ENCODE measurements at regions not wholly inside any gene's neighbourhood (a gene's known extent, or its start where the extent isn't known, plus 50 kb on each side); places are given as distances from the start of the nearest gene placed in this dataset.

- H3K27me3 ChIP-seq (replicated peaks; ENCODE audit: insufficient read depth, low read depth, low read length, poor library complexity), result peaks cover 4% of the 10 kb centered on the region
- no peaks in the 10 kb centered on the region for H3K36me3 ChIP-seq (ENCODE audit: insufficient read depth, low read length, poor library complexity, severe bottlenecking)
- no peaks in the 10 kb centered on the region for H3K4me1 ChIP-seq (ENCODE audit: insufficient read depth, low read length, poor library complexity, severe bottlenecking)
- TF ChIP-seq EZH2 (IDR thresholded peaks at IDR 0.05; ENCODE audit: borderline replicate concordance, low read depth, low read length, poor library complexity, severe bottlenecking), result no peak
- no peak for TF ChIP-seq CTCF (conservative IDR thresholded peaks at IDR 0.05; ENCODE audit: low read depth, low read length)
- BruUV-seq (replicated peaks), result no TSS peak
- no peak overlapping the region for H3K4me3 ChIP-seq (ENCODE audit: low read depth, low read length, poor library complexity, severe bottlenecking)
- ChIA-PET CTCF (no interaction called here), POLR2A (ENCODE audit: low non-redundant PET) (no interaction called here)
- intact Hi-C loops (cut with micrococcal nuclease; ENCODE audit: unreplicated experiment), result no loop called here
- H3K9me3 ChIP-seq (ENCODE audit: low read depth, low read length, poor library complexity, severe bottlenecking), result peaks cover 3% of the 10 kb centered on the region
- no peak overlapping the region for H3K27ac ChIP-seq (ENCODE audit: low read depth, low read length, poor library complexity, severe bottlenecking)
- no peak for DNase-seq (ENCODE audit: low spot score)
Measured at GRCh38 chr13:111490611-111491010, 170.2 kb downstream of the TEX29 start.

GRCh38 chr13:111491021-111491420 is 170.6 kb downstream of the TEX29 start:
- H3K9me3 ChIP-seq (ENCODE audit: low read depth, low read length, poor library complexity, severe bottlenecking), result peaks cover 3% of the 10 kb centered on the region
- H3K27me3 ChIP-seq (replicated peaks; ENCODE audit: insufficient read depth, low read depth, low read length, poor library complexity), result peaks cover 4% of the 10 kb centered on the region
- TF ChIP-seq CTCF (conservative IDR thresholded peaks at IDR 0.05; ENCODE audit: low read depth, low read length) (no peak), EZH2 (IDR thresholded peaks at IDR 0.05; ENCODE audit: borderline replicate concordance, low read depth, low read length, poor library complexity, severe bottlenecking) (no peak)
- POLR2A ChIA-PET (ENCODE audit: low non-redundant PET), result no interaction called here
- CTCF ChIA-PET, result no interaction called here
- no peaks in the 10 kb centered on the region for H3K4me1 ChIP-seq (ENCODE audit: insufficient read depth, low read length, poor library complexity, severe bottlenecking)
- intact Hi-C loops (cut with micrococcal nuclease; ENCODE audit: unreplicated experiment), result no loop called here
- no peak overlapping the region for H3K27ac ChIP-seq (ENCODE audit: low read depth, low read length, poor library complexity, severe bottlenecking)
- no peak for DNase-seq (ENCODE audit: low spot score)
- no peak overlapping the region for H3K4me3 ChIP-seq (ENCODE audit: low read depth, low read length, poor library complexity, severe bottlenecking)
- BruUV-seq (replicated peaks), result no TSS peak
- no peaks in the 10 kb centered on the region for H3K36me3 ChIP-seq (ENCODE audit: insufficient read depth, low read length, poor library complexity, severe bottlenecking)

- H3K9me3 ChIP-seq (ENCODE audit: low read depth, low read length, poor library complexity, severe bottlenecking), result peaks cover 3% of the 10 kb centered on the region
- CTCF ChIA-PET, result no interaction called here
- no peak for DNase-seq (ENCODE audit: low spot score)
- BruUV-seq (replicated peaks), result no TSS peak
- intact Hi-C loops (cut with micrococcal nuclease; ENCODE audit: unreplicated experiment), result no loop called here
- no peaks in the 10 kb centered on the region for H3K4me1 ChIP-seq (ENCODE audit: insufficient read depth, low read length, poor library complexity, severe bottlenecking)
- H3K27me3 ChIP-seq (replicated peaks; ENCODE audit: insufficient read depth, low read depth, low read length, poor library complexity), result peaks cover 4% of the 10 kb centered on the region
- H3K27ac ChIP-seq (ENCODE audit: low read depth, low read length, poor library complexity, severe bottlenecking), result no peak overlapping the region
- POLR2A ChIA-PET (ENCODE audit: low non-redundant PET), result no interaction called here
- H3K36me3 ChIP-seq (ENCODE audit: insufficient read depth, low read length, poor library complexity, severe bottlenecking), result no peaks in the 10 kb centered on the region
- TF ChIP-seq CTCF (conservative IDR thresholded peaks at IDR 0.05; ENCODE audit: low read depth, low read length), result no peak
- TF ChIP-seq EZH2 (IDR thresholded peaks at IDR 0.05; ENCODE audit: borderline replicate concordance, low read depth, low read length, poor library complexity, severe bottlenecking), result no peak
- H3K4me3 ChIP-seq (ENCODE audit: low read depth, low read length, poor library complexity, severe bottlenecking), result no peak overlapping the region
Measured at GRCh38 chr13:111491659-111492058, 171.2 kb downstream of the TEX29 start.
